ENCODE measurements at regions not wholly inside any gene's neighbourhood (a gene's known extent, or its start where the extent isn't known, plus 50 kb on each side); places are given as distances from the start of the nearest gene placed in this dataset.

GRCh38 chr2:175435012-175435411, 253.5 kb upstream of the ATP5MC3 start:
- ATAC-seq (no peak), DNase-seq (ENCODE audit: low read depth in 1 of 2, low spot score in 1 of 2) (no peak), FAIRE-seq (no peak)
- 7% methylated on average over 1 of the region's 1 CpG for WGBS (ENCODE audit: missing lambda C conversion rate)
- H3K9me3 ChIP-seq = no peaks in the 10 kb centered on the region
- no peak overlapping the region for H3K27ac ChIP-seq
- TF ChIP-seq, protein P1, sequence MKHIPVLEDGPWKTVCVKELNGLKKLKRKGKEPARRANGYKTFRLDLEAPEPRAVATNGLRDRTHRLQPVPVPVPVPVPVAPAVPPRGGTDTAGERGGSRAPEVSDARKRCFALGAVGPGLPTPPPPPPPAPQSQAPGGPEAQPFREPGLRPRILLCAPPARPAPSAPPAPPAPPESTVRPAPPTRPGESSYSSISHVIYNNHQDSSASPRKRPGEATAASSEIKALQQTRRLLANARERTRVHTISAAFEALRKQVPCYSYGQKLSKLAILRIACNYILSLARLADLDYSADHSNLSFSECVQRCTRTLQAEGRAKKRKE (CRISPR knock-in tag; IDR thresholded peaks at IDR 0.05; ENCODE audit: low read depth) = no peak
- TF ChIP-seq RAD21 (conservative IDR thresholded peaks at IDR 0.05 in 1 of 2, IDR thresholded peaks at IDR 0.05 in 1 of 2) (no peak), MYC (IDR thresholded peaks at IDR 0.05; ENCODE audit: borderline replicate concordance, low read length) (no peak), NPAS2 (CRISPR knock-in tag; IDR thresholded peaks at IDR 0.05; ENCODE audit: borderline replicate concordance) (no peak), MAFK (IDR thresholded peaks at IDR 0.05; ENCODE audit: partially characterized antibody) (no peak), BHLHE40 (IDR thresholded peaks at IDR 0.05; ENCODE audit: low read depth, low read length) (no peak), NFE2L2 (conservative IDR thresholded peaks at IDR 0.05; ENCODE audit: low read length) (no peak), HOXA7 (CRISPR knock-in tag; IDR thresholded peaks at IDR 0.05) (no peak), KDM5A (IDR thresholded peaks at IDR 0.05) (no peak), CHD4 (IDR thresholded peaks at IDR 0.05; ENCODE audit: borderline replicate concordance) (no peak), CBX8 (IDR thresholded peaks at IDR 0.05) (no peak), BCL3 (IDR thresholded peaks at IDR 0.05) (no peak), NR3C1 (IDR thresholded peaks at IDR 0.05) (no peak), RNF2 (IDR thresholded peaks at IDR 0.05; ENCODE audit: borderline replicate concordance, low read depth) (no peak), EP300 (IDR thresholded peaks at IDR 0.05) (no peak), EHMT2 (IDR thresholded peaks at IDR 0.05; ENCODE audit: low read depth) (no peak), FOXS1 (CRISPR knock-in tag; IDR thresholded peaks at IDR 0.05) (no peak)
- TF ChIP-seq, protein P2, sequence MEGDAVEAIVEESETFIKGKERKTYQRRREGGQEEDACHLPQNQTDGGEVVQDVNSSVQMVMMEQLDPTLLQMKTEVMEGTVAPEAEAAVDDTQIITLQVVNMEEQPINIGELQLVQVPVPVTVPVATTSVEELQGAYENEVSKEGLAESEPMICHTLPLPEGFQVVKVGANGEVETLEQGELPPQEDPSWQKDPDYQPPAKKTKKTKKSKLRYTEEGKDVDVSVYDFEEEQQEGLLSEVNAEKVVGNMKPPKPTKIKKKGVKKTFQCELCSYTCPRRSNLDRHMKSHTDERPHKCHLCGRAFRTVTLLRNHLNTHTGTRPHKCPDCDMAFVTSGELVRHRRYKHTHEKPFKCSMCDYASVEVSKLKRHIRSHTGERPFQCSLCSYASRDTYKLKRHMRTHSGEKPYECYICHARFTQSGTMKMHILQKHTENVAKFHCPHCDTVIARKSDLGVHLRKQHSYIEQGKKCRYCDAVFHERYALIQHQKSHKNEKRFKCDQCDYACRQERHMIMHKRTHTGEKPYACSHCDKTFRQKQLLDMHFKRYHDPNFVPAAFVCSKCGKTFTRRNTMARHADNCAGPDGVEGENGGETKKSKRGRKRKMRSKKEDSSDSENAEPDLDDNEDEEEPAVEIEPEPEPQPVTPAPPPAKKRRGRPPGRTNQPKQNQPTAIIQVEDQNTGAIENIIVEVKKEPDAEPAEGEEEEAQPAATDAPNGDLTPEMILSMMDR (IDR thresholded peaks at IDR 0.05) = no peak
- TF ChIP-seq, protein P3, sequence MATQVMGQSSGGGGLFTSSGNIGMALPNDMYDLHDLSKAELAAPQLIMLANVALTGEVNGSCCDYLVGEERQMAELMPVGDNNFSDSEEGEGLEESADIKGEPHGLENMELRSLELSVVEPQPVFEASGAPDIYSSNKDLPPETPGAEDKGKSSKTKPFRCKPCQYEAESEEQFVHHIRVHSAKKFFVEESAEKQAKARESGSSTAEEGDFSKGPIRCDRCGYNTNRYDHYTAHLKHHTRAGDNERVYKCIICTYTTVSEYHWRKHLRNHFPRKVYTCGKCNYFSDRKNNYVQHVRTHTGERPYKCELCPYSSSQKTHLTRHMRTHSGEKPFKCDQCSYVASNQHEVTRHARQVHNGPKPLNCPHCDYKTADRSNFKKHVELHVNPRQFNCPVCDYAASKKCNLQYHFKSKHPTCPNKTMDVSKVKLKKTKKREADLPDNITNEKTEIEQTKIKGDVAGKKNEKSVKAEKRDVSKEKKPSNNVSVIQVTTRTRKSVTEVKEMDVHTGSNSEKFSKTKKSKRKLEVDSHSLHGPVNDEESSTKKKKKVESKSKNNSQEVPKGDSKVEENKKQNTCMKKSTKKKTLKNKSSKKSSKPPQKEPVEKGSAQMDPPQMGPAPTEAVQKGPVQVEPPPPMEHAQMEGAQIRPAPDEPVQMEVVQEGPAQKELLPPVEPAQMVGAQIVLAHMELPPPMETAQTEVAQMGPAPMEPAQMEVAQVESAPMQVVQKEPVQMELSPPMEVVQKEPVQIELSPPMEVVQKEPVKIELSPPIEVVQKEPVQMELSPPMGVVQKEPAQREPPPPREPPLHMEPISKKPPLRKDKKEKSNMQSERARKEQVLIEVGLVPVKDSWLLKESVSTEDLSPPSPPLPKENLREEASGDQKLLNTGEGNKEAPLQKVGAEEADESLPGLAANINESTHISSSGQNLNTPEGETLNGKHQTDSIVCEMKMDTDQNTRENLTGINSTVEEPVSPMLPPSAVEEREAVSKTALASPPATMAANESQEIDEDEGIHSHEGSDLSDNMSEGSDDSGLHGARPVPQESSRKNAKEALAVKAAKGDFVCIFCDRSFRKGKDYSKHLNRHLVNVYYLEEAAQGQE (IDR thresholded peaks at IDR 0.05) = no peak
- TF ChIP-seq, protein P4, sequence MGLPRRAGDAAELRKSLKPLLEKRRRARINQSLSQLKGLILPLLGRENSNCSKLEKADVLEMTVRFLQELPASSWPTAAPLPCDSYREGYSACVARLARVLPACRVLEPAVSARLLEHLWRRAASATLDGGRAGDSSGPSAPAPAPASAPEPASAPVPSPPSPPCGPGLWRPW (IDR thresholded peaks at IDR 0.05) = no peak
- POLR2A ChIA-PET = interaction anchor here (0.6 kb wide), 1 partner anchor 400 kb away, joined by 3 read pairs; no protein-coding TSS in a partner anchor
- H3K4me1 ChIP-seq = no peaks in the 10 kb centered on the region
- no peak overlapping the region for H3K4me2 ChIP-seq
- H3K4me3 ChIP-seq = no peak overlapping the region
- CTCF ChIA-PET = interaction anchor here (1.0 kb wide), 1 partner anchor 20 kb away, joined by 3 read pairs; no protein-coding TSS in a partner anchor
